GM12878 (cell line): ENCODE measurements at regions not wholly inside any gene's neighbourhood (a gene's known extent, or its start where the extent isn't known, plus 50 kb on each side); places are given as distances from the start of the nearest gene placed in this dataset.
A peak's percentile ranks its signal among the peaks of the same experiment; 100 is the strongest.

Source experiments
- ATAC-seq: fragments of 200-7000 bp; cut with Tn5 transposase; 3 replicates; pipeline ENCODE4 v1.9.1; 2020; ENCODE audit warnings: mild to moderate bottlenecking, moderate library complexity
- BruUV-seq: library from RNA; stranded (reverse); fragments of 400-500 nt; replicated peaks from 2 replicates; lab custom pipeline; 2021; lab: Mats Ljungman, UMichigan
- CTCF ChIA-PET: fragments of 300-600 bp; sonication (Branson Sonifier 250); formaldehyde crosslinking; extraction: SDS; loops from one replicate; lab custom pipeline; 2021; ENCODE audit warnings: inconsistent platforms; lab: Yijun Ruan, JAX
- POLR2A ChIA-PET: fragments of 350-600 bp; formaldehyde crosslinking; extraction: SDS; loops from one replicate; lab custom pipeline; 2021; ENCODE audit warnings: inconsistent platforms; lab: Charles Lee
- RAD21 ChIA-PET: fragments of 300-600 bp; sonication (Branson Sonifier 250); formaldehyde crosslinking; loops from one replicate; lab custom pipeline; 2023; ENCODE audit warnings: antibody characterized with exemption; ENCODE audit not compliant: unreplicated experiment; lab: Charles Lee
- SMC1A ChIA-PET: fragments of 300-600 bp; sonication (Branson Sonifier 250); formaldehyde crosslinking; loops from one replicate; lab custom pipeline; 2023; ENCODE audit not compliant: unreplicated experiment, uncharacterized antibody; lab: Charles Lee
- DNase-seq: peaks from one replicate; pipeline ENCODE4 v3.0.0-alpha.2; 2011; ENCODE audit warnings: low read depth, low spot score
- FAIRE-seq: peaks from 3 replicates; lab custom pipeline; 2011; peaks lifted over from hg19 to GRCh38; lab: Jason Lieb, UNC
- H2AFZ ChIP-seq: 2 replicates; pipeline ENCODE4 v1.6.0; 2011; ENCODE audit warnings: low read depth, low read length, control low read depth; ENCODE audit not compliant: control insufficient read depth
- H3K27ac ChIP-seq: 2 replicates; pipeline ENCODE4 v1.5.1; 2011; ENCODE audit warnings: control low read depth; ENCODE audit not compliant: control insufficient read depth, insufficient read depth
- H3K27me3 ChIP-seq, 2 experiments: replicated peaks in 1 of 2; 2 replicates each; pipeline versions ENCODE4 v1.6.0 to v1.6.1; 2011; ENCODE audit warnings: low read length in 1 of 2; ENCODE audit not compliant: control insufficient read depth in 2 of 2, insufficient read depth in 2 of 2
- H3K36me3 ChIP-seq, 2 experiments: 2 replicates each; pipeline ENCODE4 v1.5.1; 2011; ENCODE audit warnings: low read length in 1 of 2; ENCODE audit not compliant: control insufficient read depth in 2 of 2, insufficient read depth in 2 of 2
- H3K4me1 ChIP-seq: 2 replicates; pipeline ENCODE4 v1.6.1; 2011; ENCODE audit warnings: mild to moderate bottlenecking, low read length, moderate library complexity, mixed read lengths; ENCODE audit not compliant: control insufficient read depth, insufficient read depth
- H3K4me2 ChIP-seq: 2 replicates; pipeline ENCODE4 v1.6.0; 2011; ENCODE audit warnings: control low read depth; ENCODE audit not compliant: control insufficient read depth, insufficient read depth
- H3K4me3 ChIP-seq: fragments of 200-600 bp; sonication (generic); 2 replicates; pipeline ENCODE4 v1.5.1; 2016
- H3K79me2 ChIP-seq: 2 replicates; pipeline ENCODE4 v1.6.0; 2011; ENCODE audit warnings: low read length; ENCODE audit not compliant: control insufficient read depth, insufficient read depth
- H3K9ac ChIP-seq: 2 replicates; pipeline ENCODE4 v1.8.0; 2011; ENCODE audit warnings: low read length, control low read depth, mixed read lengths; ENCODE audit not compliant: control insufficient read depth, insufficient read depth
- H3K9me3 ChIP-seq: replicated peaks from 3 replicates; pipeline ENCODE4 v1.5.1; 2011; ENCODE audit warnings: mild to moderate bottlenecking, low read length; ENCODE audit not compliant: control insufficient read depth, insufficient read depth
- H4K20me1 ChIP-seq: 2 replicates; pipeline ENCODE4 v1.6.0; 2011; ENCODE audit not compliant: control insufficient read depth, insufficient read depth
- ATF3 ChIP-seq: IDR thresholded peaks from 2 replicates; pipeline ENCODE4 v1.6.1; 2011; ENCODE audit warnings: low read depth, mild to moderate bottlenecking, low read length, moderate library complexity, borderline replicate concordance; ENCODE audit errors: extremely low read depth
- ATF7 ChIP-seq: fragments of 450-650 bp; IDR thresholded peaks from 2 replicates; pipeline ENCODE4 v1.6.1; 2016; ENCODE audit warnings: low read depth, mild to moderate bottlenecking
- BCL11A ChIP-seq: IDR thresholded peaks from 2 replicates; pipeline ENCODE4 v1.6.1; 2011; ENCODE audit warnings: low read depth, low read length
- BRCA1 ChIP-seq: IDR thresholded peaks from 2 replicates; pipeline ENCODE4 v1.6.1; 2011; ENCODE audit warnings: low read depth, low read length, improper control_type of control experiment
- CREB1 ChIP-seq: IDR thresholded peaks from 2 replicates; pipeline ENCODE4 v1.6.1; 2012; ENCODE audit warnings: low read depth, mild to moderate bottlenecking, inconsistent platforms
- FOXM1 ChIP-seq: IDR thresholded peaks from 2 replicates; pipeline ENCODE4 v1.6.1; 2012; ENCODE audit warnings: low read depth, mild to moderate bottlenecking, inconsistent platforms, low read length, moderate library complexity
- HCFC1 ChIP-seq: fragments of 150-350 bp; IDR thresholded peaks from 2 replicates; pipeline ENCODE4 v1.6.1; 2014; ENCODE audit warnings: low read length
- HDAC6 ChIP-seq: fragments of 200-600 bp; sonication (generic); IDR thresholded peaks from one replicate; pipeline ENCODE4 v1.8.0; 2017; ENCODE audit warnings: antibody characterized with exemption; ENCODE audit not compliant: unreplicated experiment
- JUNB ChIP-seq: IDR thresholded peaks from 2 replicates; pipeline ENCODE4 v1.6.1; 2016; ENCODE audit warnings: antibody characterized with exemption, mild to moderate bottlenecking
- KDM1A ChIP-seq: fragments of 200-600 bp; sonication (generic); IDR thresholded peaks from 2 replicates; pipeline ENCODE4 v1.6.1; 2016; ENCODE audit warnings: borderline replicate concordance
- KLF5 ChIP-seq: fragments of 450-650 bp; IDR thresholded peaks from 2 replicates; pipeline ENCODE4 v1.6.1; 2014; ENCODE audit warnings: mild to moderate bottlenecking; ENCODE audit not compliant: partially characterized antibody
- MLLT1 ChIP-seq: fragments of 450-650 bp; IDR thresholded peaks from 2 replicates; pipeline ENCODE4 v1.6.1; 2016; ENCODE audit warnings: mild to moderate bottlenecking
- MXI1 ChIP-seq: fragments of 150-350 bp; IDR thresholded peaks from 2 replicates; pipeline ENCODE4 v1.6.1; 2011; ENCODE audit warnings: low read depth, mild to moderate bottlenecking, inconsistent platforms, low read length, improper control_type of control experiment
- MYB ChIP-seq: fragments of 150-350 bp; IDR thresholded peaks from 2 replicates; pipeline ENCODE4 v1.6.1; 2014; ENCODE audit warnings: mild to moderate bottlenecking, low read depth, low read length, borderline replicate concordance
- NFIC ChIP-seq: IDR thresholded peaks from 2 replicates; pipeline ENCODE4 v1.6.1; 2012; ENCODE audit warnings: low read depth, mild to moderate bottlenecking, inconsistent platforms, low read length, moderate library complexity
- SP1 ChIP-seq: IDR thresholded peaks from one replicate; pipeline ENCODE4 v1.6.1; 2011; ENCODE audit warnings: low read depth, low read length
- TCF7 ChIP-seq: IDR thresholded peaks from 2 replicates; pipeline ENCODE4 v1.6.1; 2014; ENCODE audit warnings: antibody characterized with exemption, borderline replicate concordance
- ZBTB11 ChIP-seq: fragments of 450-650 bp; formaldehyde crosslinking; IDR thresholded peaks from 2 replicates; pipeline ENCODE4 v1.5.0; 2022; ENCODE audit warnings: mild to moderate bottlenecking, missing genetic modification characterization
- ZNF24 ChIP-seq: fragments of 450-650 bp; IDR thresholded peaks from 2 replicates; pipeline ENCODE4 v1.6.1; 2017; ENCODE audit warnings: antibody characterized with exemption, mild to moderate bottlenecking
- ZNF384 ChIP-seq: IDR thresholded peaks from 2 replicates; pipeline ENCODE4 v1.6.1; 2012; ENCODE audit warnings: low read depth, mild to moderate bottlenecking, low read length, improper control_type of control experiment, borderline replicate concordance
- ZSCAN29 ChIP-seq: fragments of 450-650 bp; IDR thresholded peaks from 2 replicates; pipeline ENCODE4 v1.6.1; 2017; ENCODE audit warnings: mild to moderate bottlenecking, moderate library complexity
- WGBS: methylation state at CpG from one replicate; pipeline ENCODE4 v1.1.6; 2016; ENCODE audit warnings: low lambda C conversion rate; ENCODE audit not compliant: insufficient replicate concordance, insufficient coverage; ENCODE audit errors: missing lambda C conversion rate; 5-methylcytosine and 5-hydroxymethylcytosine counted together
- in situ Hi-C: fragments of 300-500 bp; cut with MboI; formaldehyde crosslinking; loops from 9 replicates; pipeline ENCODE4 v1.14.3; 2018; ENCODE audit warnings: mixed read lengths
- intact Hi-C: fragments of 100-400 bp; cut with micrococcal nuclease; formaldehyde crosslinking; loops from one replicate; pipeline ENCODE4 v1.14.2; 2022; ENCODE audit not compliant: unreplicated experiment

- no peak for FAIRE-seq
- Histone ChIP-seq H3K79me2 (no peaks in the 10 kb centered on the region), H3K27me3 (no peaks in the 10 kb centered on the region), H3K27ac (peak overlapping the region; percentile 60), H3K9me3 (no peaks in the 10 kb centered on the region; the same call in 2 of the 3 replicates), H3K4me1 (peaks cover 6% of the 10 kb centered on the region), H3K4me3 (no peak overlapping the region), H3K4me2 (peak overlapping the region; percentile 56), H2AFZ (peak overlapping the region; percentile 43; the same call in 1 of the 2 replicates), H3K36me3 (no peaks in the 10 kb centered on the region), H4K20me1 (no peaks in the 10 kb centered on the region), H3K9ac (no peak overlapping the region)
- CTCF ChIA-PET: interaction anchor here (0.9 to 3.2 kb wide), 5 partner anchors 10 to 213 kb away, joined by 3 to 12 read pairs (median 4); no protein-coding TSS in a partner anchor
- peak; percentile 89 for ATAC-seq
- no TSS peak for BruUV-seq
- peak; percentile 44 for DNase-seq
- intact Hi-C loops (loop anchor here (5.0 to 10.0 kb wide), 3 partner anchors 36 to 387 kb away; no protein-coding TSS in a partner anchor), in situ Hi-C loops (no loop called here)
- POLR2A ChIA-PET: interaction anchor here (1.5 kb wide), 2 partner anchors 11 to 232 kb away, joined by 3 read pairs; no protein-coding TSS in a partner anchor
- SMC1A ChIA-PET: interaction anchor here (1.5 to 3.3 kb wide), 4 partner anchors 10 to 232 kb away, joined by 4 to 20 read pairs (median 8); no protein-coding TSS in a partner anchor
- RAD21 ChIA-PET: interaction anchor here (2.1 to 3.1 kb wide), 3 partner anchors 10 to 26 kb away, joined by 7 to 18 read pairs (median 14); no protein-coding TSS in a partner anchor
- WGBS: 0% methylated on average over 2 of the region's 2 CpGs
- TF ChIP-seq BRCA1 (no peak), JUNB (peak; percentile 43; the same call in 1 of the 2 replicates), ATF3 (no peak), MLLT1 (peak; percentile 47; the same call in 1 of the 2 replicates), ZNF24 (no peak), HDAC6 (no peak), KLF5 (no peak), MYB (no peak), KDM1A (no peak), ZSCAN29 (no peak), TCF7 (peak; percentile 59; the same call in 1 of the 2 replicates), FOXM1 (peak; percentile 84), ATF7 (peak; percentile 51), ZNF384 (peak; percentile 79), HCFC1 (no peak), SP1 (no peak), BCL11A (peak; percentile 45; the same call in 1 of the 2 replicates), MXI1 (no peak), ZBTB11 (CRISPR knock-in tag) (no peak), NFIC (peak; percentile 93), CREB1 (peak; percentile 54; the same call in 1 of the 2 replicates)
Measured at GRCh38 chr18:31267823-31268481, 50.0 kb upstream of the DSG1 start.
